GM18519 (cell line): ENCODE measurements at regions not wholly inside any gene's neighbourhood (a gene's known extent, or its start where the extent isn't known, plus 50 kb on each side); places are given as distances from the start of the nearest gene placed in this dataset.

ENCODE experiments used
- ATAC-seq: cut with Tn5 transposase; IDR thresholded peaks from one replicate; pipeline ENCODE4 v1.9.1; 2021; ENCODE audit warnings: mild to moderate bottlenecking, moderate library complexity; ENCODE audit not compliant: unreplicated experiment, low FRiP score

DNA sequence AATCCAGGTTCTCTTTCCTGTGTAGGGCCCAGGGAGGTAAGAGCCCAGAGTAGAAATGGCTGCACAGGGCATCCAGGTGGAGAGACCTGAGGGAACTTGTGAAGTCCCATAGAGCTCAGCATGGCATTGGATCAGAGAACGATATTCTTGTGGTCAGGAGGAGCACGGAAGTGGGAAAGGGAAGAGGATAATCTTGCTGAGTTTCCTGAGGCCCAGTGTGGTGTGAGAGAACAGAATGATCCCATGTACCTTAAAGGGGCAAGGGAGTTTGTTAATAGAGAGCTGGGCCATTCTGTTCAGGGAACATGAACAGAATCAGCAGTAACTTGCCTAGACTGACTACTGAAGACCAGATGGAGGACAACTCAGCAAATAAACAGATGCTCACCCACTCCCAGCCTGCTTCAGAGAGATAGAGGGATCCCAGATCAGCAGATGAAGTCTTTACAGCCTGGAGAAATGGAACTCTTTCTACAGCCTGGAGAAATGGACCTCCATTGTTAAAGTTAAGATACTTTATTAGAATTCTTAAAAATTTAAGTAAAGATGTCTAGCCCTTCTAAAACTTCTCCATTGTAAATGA, 119.7 kb upstream of the ELL2 start:
- ATAC-seq = no peak

DNA sequence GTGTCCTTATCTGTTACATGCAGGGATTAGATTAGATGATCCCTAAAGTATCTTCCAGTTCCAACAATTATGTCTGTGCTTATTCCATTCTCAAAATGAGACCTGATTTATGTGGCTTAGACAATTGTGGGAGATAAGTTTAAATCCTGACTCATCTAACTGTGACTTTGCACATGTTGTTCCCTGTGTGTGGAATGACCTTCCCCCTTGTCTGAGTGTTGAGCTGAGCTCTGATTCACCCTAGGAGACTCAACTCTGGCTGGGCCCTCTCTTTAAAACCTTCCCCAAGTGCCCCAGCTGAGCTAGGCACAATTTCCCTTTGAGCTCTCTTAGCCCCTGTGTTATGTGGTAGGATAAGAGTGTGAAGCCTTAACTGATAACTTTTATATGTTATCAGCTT, 118.9 kb upstream of the ELL2 start:
- no peak for ATAC-seq

DNA sequence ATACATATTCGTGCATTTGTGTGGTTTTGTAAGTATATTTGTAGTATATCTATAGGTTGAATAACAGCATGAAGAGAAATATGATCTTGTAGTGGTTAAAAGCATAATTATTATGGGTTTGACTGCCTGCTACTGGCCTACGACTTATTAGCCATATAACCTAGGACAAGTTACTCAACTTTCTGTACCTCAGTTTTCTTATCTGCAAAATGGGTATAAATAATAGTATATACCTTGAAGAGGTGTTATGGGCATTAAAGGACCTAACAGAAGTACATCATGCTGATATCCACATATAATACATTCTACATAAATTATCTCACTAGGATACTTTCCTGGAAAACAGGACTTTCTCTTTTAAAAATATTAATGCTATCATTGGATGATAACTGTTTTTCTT, 118.3 kb upstream of the ELL2 start:
- ATAC-seq = no peak

DNA sequence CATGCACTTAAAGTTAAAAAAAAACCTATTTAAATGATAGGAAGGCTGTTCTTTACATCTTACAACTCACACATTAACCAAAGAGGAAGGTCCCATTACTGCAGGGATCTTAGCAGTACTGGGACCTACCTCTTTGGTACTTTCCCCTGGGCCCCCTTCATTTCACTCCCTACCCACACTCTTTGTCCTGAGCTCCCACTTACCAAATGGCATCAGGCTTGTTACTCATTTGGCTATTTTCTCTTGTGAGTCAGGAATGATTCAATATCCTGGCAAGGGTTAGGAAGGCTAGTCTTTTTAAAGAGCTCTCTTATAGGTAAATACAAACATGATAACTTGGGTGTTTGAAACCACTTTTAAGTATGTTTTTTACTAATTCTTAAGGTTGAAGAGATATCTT, 117.4 kb upstream of the ELL2 start:
- no peak for ATAC-seq

DNA sequence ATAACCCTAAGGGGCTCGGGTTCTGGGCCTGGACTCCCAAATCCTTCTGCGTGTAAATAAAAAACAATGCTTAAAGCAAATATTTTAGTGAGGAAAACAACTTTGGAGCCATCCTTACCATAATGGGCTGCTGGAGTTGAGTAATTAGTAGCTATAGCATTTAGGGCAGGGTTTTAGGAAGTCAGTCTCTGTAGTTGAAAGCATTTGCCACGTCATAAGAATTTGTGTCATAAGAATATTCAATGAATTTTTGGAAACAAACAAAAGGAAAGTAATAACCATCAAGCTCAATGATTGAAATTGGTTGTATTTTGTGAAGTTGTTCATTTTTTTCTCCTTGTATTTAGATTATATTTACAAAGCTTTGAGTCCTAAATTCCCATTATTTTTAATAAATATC, 114.8 kb upstream of the ELL2 start:
- ATAC-seq = no peak

DNA sequence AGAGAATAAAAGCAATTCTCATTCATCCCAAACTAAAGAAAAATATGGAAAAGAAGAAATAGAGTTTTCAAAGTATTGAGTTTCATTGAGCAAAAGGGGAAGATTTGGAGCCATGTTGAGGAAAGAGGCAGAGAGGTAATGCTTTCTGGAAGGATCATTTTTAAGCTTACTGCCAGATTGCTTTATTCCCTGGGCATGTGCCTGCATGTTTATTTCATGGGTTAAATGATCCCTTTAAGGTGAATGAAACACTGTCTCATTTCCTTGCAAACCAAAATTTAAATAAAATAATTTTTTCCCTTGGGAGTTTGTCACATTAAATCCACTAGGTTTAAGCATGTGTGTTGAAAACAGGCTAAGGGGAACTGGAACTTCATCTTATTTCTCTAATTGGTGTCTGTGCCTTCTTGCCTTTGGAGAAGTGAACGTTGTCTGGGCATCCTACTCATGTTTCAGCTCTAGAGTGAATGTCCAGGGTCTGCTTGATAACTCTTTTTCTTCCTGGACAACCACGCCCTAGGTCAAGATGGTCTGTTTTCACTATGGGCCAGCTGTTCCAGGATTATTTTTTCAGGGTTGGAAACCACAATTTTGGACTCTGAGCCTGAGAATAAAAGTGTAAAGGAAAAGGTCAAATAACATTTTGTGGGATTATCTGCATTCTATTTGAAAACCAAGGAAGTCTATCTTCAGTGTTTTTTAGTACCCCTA, 114.1 kb upstream of the ELL2 start:
- ATAC-seq = no peak

DNA sequence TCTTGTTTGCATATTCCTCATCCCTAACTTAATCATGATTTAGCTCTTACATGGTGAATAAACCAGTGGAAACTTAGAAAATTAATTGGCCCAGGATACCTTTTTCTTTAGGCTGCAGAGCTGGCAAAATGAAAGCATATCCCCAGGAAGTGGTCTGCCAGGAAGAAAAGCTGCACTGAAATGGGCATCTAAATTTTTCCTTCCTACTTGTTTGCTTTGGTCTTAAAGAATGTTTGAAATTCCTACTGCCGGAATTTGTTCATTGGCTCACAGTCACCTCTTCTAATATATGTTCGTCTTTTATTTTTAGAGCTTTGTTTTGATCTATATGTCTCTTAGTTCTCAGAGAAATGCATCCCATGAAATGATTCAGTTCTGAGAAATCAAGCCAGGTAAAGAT, 113.2 kb upstream of the ELL2 start:
- ATAC-seq = no peak

DNA sequence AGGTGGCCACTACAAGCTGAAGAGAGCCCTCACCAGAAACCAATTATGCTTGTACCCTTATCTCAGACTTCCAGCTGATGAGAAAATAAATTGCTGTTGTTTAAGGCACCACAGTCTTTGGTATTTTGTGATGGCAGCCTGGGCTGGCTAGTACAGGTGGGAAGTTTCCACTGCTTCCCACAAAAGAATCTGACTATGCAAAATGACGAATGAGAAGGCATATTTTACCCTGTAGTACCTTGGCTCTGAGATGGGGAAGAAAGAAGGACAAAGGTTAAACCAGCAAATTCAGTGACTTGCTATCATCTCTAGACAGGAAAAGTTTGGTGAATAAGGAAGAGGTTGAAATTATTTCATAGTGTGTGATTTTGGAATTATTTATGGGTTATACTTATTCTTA, 112.8 kb upstream of the ELL2 start:
- no peak for ATAC-seq

DNA sequence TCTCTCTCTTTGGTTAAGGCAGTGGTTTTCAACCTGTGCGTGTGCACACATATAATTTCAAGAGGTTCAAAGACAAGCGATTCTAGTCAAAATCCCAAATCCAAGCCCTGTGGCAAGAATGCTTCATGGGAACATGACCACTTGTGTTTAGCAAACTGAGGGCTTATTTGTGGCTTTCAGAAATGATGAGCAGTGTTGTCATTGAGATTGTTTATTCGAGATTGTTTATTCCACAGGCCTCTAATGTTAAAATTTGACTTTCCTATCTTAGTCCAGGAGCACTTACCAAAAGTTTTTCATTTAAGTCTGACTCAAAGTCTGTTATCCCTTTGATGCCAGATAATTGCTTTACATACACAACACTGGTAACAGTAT, 111.1 kb upstream of the ELL2 start:
- no peak for ATAC-seq

DNA sequence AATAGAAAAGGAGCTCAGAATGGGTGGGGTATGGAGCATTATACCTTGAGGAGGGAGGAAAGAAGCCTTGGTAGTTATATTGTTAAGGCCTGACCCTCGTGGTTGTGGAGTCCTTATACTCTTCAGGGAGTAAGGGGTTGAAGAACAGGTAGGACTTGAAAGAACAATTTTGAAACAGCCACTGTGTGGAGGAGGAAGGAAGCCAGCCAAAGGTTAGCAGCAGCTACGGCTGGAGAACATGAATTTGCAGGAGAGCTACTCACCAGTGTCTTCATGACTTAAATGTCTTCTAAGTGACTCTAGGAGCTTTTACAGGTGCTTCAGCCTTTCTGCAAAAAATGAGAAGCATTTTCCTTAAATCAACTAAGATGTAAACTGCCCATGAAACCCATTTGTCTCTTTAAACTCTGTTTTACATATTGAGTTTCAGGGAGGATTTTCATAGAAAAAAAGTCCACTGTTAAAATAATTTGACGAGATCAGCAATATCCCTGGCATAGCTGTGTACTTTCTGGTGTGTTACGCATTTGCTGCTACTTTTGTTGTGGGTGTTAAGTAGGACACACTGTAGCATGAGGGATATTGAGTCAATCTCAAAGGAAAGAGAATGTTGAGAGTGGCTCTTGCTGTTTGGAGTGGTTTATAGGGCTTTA, 110.6 kb upstream of the ELL2 start:
- no peak for ATAC-seq

DNA sequence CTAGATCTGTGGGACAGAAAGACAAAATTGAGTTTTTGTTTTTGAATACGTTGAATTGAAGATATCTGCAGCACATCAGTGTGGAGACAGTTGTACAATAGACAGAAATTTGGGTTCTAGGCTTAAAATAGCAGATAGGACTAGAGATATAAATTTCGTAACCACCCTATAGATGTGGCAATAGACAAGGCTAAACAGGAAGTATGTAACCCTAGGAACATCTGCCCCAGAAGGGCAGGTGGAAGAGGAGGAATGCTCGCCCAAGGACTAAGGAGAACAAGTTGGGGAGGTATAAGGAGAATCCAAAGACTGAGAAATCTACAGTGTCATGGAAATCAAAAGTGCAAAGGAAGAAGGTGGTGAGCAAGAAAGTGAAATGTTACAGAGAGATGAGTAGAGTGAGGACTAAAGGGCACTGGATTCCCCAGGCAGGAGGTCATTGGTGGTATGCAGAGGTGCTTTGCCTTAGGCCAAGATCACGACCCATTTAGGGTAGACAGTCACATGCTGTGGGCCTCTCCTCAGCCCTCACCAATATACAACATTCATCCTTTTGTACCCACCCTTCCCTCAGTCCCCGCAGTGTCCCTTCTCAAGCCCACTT, 109.1 kb upstream of the ELL2 start:
- no peak for ATAC-seq

DNA sequence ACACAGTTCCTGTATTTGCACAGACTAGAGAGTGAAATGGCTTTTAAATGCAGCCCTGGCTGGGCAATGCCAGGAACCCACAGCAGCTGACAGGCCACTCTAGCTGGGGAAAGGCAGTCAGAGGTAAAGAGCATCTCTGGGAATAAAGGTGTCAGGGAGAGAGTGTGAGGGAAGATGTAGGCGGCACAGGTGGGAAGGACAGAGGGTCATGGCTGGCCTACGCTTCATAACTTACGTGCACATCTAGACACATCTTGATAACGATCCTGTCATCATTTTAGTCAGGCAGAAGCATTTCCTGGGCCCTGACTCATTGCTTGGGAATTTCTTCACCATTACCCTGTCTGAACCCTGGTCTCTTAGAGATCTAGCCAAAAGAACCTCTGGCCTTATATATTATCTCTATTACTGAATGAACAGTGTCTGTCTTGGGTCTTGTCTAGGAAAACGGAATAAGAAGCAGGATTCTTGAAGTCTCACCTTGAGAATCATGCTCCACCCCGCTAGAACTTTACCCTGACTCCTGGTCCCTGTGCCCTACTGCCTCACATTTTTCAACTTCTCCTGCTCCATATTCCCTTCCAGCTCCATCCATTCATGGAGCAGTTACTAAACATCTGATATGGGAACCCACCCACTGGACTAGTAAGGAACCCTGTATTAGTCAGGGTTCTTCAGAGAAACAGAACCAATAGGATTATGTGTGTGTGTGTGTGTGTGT, 106.4 kb upstream of the ELL2 start:
- no peak for ATAC-seq

DNA sequence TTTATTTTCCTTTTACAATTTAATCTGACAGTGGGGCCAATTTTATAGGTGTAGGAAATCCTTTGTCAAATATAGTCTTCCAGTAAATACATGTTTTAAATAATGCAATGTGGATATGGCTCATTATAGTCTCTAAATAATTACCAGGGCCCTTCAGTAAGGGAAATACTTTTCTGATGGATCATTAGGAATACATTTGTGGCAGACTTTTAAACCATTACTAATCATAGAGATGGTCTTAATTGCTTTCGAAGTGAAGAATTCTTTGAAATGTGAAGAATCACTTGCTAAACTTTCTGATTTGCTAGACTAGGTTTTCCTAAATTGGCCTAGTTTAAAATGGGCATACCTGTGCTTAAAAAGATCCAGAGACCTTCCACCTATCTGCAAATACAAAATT, 105.6 kb upstream of the ELL2 start:
- ATAC-seq = no peak

DNA sequence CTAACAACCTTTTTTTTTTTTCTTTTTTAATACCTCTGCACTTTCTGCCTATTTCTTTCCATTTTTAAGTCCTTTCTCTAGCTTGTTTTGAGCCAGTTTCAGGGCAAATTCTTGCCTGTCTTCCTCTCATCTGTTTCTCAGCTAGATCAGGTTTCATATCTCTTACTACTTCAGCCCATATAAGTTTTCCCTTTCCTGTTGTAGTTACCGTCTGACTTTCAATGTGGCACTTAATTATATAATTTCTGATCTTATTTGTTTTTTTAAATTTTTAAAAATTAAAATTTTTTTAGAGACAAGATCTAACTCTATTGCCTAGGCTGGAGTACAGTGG, 104.7 kb upstream of the ELL2 start:
- ATAC-seq = no peak

DNA sequence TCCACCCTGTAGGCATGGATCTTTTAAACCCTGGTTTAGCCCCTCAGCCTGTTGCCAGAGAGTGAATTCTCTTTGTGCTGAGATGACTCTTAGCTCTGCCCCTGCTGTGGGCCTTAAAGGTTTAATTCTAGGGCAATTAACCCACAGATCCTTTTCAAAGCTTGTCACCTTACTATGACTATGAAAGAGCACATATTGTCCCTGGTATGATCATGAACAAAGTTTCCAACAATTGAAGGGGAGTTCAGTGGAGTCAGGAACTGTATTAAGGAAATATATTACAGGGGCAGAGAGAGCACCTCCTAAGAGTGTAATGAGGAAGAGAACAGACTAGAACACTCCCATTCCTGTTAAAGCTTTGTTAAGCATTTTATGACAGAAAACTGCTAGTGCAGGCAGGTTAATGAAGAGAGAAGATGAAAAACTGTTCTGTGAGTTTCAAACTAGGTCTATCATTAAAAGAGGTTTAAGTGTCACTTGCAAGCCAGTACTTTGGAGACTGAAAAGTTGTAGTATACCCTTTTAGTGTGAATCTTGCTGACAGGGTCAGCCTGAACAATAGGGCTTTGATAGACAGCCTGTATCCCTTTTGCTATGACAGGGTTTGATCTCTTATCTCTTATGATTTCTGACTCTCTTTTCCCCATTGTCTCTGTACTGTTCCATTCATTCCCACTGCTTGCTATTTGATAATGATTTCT, 104.2 kb upstream of the ELL2 start:
- no peak for ATAC-seq

DNA sequence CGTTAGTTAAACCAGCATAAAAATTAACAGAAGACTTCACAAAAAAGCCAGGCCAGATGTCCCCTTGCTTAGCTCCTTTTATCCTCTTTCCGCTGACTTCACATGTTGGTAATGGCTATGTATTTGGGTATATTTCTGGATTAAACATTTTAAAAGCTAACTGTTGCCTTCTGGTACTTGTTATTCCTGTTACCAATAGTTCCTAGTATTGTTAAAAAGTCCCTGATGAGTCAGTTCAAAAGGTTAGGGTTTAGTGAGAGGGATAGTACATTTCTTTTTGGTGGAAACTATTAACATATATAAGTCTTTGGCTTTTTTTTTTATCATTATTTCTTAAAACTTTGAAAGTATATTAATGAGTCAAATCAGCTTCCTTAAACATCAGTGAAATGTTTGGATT, 103.2 kb upstream of the ELL2 start:
- ATAC-seq = no peak

DNA sequence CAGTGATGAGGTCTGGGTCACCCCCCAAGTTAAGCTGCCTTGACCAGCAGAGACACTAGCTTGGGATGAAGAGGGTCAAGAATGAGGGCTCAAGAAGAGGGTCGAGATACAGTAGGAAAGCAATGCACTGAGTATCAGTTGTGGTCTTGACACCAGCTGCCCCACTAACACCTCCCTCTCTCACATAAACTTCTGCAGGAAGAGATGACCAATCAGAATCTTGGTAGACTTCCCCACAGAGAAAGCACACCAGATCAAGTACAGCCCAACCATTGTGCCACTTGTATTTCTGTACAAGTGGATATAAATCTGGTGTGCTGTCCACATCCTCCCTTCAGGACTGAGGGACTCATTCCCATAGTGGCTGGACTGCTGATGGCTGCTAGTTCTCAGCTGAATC, 101.2 kb upstream of the ELL2 start:
- ATAC-seq = no peak

DNA sequence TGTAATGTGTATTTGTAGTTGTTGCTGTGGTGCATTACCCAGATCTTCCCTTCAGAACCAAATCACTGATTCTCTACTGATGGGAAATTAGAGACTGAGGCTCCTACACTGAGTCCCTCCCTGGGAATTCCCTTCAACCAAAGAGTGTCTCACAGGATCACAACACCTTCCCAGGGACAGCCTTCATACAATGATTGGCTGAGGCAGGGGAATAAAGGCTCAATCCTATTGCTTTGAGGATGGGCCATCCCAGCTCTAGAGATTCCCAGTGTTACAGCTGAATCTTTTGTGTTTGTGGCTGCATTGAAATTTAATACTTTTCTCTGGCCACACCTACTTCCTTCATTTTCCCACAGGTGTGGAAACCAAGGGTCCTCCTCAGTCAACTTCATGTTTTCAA, 96.4 kb upstream of the ELL2 start:
- no peak for ATAC-seq

DNA sequence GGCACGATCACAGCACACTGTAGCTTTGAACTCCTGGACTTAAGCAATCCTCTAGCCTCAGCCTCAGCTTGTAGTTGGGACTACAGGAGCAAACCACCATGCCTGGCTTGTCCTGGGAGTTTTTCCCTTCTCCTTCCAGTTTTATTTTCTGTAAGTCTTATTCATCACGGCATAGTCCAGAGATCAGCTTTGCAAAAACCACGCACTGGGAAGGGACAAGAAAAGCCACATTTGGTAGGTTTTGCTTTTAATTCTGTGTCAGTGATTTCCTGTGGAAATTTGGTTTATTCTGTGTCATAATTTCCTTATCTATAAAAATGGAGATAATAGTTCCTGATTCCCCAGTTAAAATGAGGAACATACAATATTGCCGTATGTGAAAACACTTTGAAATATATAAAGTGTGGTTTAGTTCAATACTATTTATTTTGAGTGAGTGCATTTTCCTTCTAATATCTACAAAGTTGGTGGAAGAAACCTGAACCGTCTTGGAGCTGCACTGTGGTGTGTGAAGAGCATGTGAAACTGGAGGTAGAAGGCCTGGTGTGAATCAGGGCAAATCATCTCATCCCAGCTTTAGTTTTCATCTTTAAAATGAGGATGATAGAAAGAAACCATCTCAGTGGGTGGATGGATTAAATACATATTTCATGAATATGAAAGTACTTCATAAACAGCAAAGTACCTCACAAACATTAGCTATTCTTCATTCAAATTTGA, 92.8 kb upstream of the ELL2 start:
- ATAC-seq = no peak

DNA sequence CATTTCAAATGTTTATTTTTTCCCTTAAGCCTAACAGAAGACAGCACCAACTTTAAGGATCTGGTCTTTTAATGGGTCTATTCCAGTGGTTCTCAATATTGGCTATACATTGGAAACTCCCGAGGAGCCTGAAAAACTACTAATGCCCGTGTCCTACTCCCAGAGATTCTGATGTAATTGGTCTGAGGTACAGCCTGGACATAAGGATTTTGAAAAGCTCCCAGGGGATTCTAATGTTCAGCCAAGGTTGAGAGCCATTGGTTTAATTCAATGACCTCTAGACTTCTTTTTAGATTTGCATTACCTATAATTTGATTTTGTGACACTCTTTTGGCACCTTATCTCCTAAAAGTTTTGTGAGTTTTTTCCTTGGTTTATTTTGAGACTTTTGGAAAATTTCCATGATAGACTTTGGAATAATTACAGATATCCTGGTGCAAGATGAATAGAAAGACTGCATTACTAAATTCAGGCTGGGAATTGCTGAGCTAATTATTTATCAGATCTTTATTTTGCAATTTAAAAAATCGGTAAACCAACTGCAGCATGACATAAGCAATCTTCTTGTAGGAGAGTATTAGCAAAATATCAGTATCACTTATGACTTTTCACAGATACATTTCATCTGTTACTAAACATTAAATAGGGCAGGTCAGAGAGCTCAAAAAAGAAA, 91.5 kb upstream of the ELL2 start:
- no peak for ATAC-seq
